Central memory CD4-positive, alpha-beta T cell (primary cell): ENCODE measurements at regions not wholly inside any gene's neighbourhood (a gene's known extent, or its start where the extent isn't known, plus 50 kb on each side); places are given as distances from the start of the nearest gene placed in this dataset.

Experiments
- DNase-seq: peaks from one replicate; pipeline ENCODE4 v3.0.0; 2022

DNA sequence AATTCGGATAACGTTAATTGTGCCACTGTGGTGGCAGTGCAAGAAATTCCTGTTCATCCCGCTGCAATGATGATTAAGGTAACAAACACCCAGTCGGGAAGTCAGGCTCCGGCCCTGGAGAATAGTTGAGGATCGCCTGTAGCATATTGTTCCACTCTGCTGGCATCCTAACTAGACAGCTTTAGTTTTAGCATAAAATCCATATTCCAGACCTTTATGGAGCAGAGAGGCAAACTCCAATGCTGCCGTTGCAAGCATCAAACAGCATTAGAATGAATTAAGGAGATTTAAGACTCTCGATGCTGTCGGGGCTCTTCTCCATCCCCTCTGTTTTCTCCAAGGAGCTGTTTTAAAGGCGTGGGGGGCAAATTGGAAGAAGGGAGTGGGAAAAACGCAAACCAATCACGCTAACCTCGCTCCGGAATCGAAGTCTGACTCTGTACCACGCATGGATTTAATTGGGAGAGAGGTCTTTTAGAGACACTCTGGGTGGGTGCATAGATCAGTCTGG lies 660.4 kb downstream of the VRK1 start:
- no peak for DNase-seq

DNA sequence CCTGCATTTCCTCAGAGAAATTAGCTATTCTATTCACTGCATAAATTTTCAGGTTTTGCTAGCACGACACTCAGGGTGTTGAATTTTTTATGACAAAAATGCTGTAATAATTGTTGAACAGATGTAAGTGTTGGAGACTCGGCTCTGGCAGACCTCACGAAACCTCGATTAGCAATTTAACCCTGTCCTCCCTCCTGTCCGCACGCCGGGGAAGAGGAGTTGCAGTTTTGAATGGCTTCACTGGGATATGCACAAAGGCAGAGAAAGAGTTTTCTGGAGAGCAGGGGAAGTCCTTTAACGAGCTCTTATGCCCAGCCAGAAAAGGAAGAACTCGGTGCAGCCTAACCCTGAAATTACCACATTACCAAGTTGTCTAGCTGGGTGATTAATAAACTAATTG lies 661.1 kb downstream of the VRK1 start:
- DNase-seq: no peak

- DNase-seq: peak; percentile 87
Measured at GRCh38 chr14:97458661-97459579, 661.7 kb downstream of the VRK1 start.

GRCh38 chr14:97462081-97462480 lies 664.9 kb downstream of the VRK1 start:
- DNase-seq: no peak

GRCh38 chr14:97468220-97468619 lies 671.0 kb downstream of the VRK1 start:
- no peak for DNase-seq

DNA sequence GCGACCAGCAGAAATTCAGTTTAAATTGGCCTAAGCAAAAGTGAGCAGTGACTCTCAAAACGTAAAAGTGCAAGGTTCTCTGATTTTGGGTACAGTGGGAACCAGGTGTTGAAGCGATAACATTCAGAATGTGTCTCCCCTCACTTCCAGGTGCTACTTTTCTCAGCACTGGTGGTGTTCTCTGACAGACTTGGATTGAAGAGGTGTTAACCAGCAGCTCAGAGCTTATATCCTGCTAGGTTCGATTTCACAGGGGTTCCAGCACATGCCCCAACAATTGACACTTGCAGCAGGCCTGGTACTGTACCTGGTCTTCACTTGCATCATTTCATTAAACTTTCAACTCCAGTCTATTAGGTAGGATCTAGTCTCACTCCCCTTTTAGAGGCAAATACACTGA lies 680.2 kb downstream of the VRK1 start:
- no peak for DNase-seq

DNA sequence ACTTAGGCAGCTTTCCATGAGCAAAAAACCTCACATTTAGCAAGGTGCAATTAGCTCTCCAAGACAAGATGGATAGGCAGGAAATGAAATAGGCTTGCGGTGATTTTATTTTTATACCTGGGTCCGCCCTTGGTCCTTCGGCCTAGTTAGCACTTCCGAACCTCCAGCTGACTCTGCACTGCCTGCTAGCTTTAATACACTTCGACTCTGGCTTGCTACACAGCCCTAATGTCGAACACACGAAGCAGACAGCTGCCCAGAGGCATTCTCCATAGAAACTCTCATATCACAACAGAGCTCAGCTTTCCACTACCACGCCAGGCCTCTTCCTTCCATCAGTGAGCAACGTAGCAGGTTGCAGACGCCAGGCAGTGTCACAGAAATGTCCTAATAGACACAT lies 688.0 kb downstream of the VRK1 start:
- DNase-seq: no peak

- no peak for DNase-seq
Measured at GRCh38 chr14:97486601-97487120, 689.5 kb downstream of the VRK1 start.

- no peak for DNase-seq
Measured at GRCh38 chr14:97489750-97490149, 692.6 kb downstream of the VRK1 start.

GRCh38 chr14:97490521-97491070 lies 693.4 kb downstream of the VRK1 start:
- DNase-seq: no peak

DNA sequence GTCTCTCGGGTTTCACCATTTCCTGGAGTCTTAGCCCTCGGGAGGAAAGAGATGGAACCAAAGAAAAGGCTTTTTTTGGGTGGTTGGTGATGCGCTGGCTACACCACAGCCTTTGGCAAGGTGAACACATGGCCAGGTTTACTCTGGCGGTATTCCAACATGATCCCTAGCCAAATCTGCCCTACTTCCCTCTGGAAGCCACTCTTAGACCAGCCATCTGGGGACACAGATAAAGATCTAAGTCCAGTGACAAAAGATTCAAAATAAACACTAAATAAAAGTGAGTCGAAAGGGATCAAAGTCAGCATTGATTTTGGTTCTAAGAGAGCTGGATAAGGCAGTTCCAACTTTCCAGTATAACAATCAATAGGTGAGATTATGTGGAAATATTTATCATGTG lies 694.5 kb downstream of the VRK1 start:
- DNase-seq: no peak

GRCh38 chr14:97499790-97500481 lies 702.8 kb downstream of the VRK1 start:
- DNase-seq: no peak

DNA sequence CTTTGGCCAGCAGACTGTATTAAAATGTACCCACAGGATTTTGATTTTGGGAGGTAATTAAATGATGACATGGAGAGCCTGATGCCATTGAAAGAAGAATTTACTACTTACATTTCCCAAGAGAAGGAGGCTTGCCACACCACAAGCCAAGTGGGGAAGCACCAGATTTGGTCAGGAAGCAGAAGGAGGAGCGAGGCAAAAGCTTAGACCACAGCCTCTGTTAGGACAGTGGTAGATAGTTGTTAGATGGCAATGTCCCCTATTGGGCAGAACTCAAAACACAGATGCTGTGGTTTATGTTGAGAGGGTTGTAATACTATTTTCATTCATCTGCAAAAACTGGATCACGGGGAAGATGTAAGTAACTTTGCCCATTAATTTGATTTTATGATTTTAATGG lies 709.4 kb downstream of the VRK1 start:
- DNase-seq: no peak

- DNase-seq: no peak
Measured at GRCh38 chr14:97513891-97514290, 716.7 kb downstream of the VRK1 start.

GRCh38 chr14:97517566-97518234 lies 720.5 kb downstream of the VRK1 start:
- DNase-seq: no peak

- DNase-seq: no peak
Measured at GRCh38 chr14:97523936-97524335, 726.8 kb downstream of the VRK1 start.

DNA sequence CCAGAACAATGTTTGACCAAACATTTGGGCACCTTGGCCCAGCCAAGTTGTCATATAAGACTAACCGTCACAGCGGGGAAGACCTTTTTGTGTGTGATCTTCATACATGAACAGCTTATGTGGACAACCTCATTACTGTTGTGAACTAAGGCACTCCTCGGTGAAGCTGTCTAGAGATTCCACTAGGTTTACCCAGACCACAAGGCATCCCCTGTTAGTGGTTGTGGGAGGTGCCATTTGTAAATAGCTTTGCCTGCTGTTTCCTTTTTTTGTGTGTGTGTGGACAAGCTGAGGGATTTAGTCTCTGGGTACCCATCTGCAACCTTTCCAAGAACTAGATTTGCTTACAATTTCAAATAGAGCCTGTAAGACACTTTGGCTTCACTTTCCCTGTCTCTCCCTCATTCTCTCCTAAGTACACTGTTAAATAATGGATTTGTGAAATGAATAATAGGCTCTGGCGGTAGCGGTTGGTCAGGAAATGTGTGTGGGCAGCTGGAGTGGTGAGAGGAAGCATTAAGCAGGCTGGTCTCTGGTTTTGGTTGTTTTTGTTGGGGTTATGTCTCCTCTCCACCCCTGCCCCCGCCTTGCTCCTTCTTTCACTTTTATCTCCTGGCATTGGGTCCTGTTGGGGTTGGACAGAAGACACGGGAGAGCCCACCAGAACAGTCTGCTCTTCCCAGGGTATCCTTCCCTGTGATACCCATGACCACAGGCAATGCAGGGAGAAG lies 727.6 kb downstream of the VRK1 start:
- no peak for DNase-seq

GRCh38 chr14:97527993-97528392 lies 730.8 kb downstream of the VRK1 start:
- no peak for DNase-seq

DNA sequence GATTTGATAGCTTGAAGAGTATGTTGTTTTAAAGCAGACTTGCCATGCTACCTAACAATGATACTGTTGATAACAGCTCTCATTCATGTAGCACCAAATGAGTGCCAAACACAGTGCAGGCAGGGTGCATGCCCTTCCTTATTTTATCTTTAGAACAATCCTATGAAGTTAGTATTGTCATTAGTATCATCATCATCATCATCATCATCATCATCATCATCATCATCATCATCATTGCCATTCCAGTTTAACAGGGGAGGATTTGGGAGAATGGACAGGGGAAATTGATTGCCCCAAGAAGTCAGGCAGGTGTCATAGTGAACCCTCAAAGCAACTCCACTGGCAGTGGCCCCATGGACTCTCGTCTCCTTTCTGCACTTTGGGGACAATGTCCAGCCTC lies 734.9 kb downstream of the VRK1 start:
- DNase-seq: no peak

- no peak for DNase-seq
Measured at GRCh38 chr14:97536421-97536820, 739.2 kb downstream of the VRK1 start.

- DNase-seq: peak; percentile 1
Measured at GRCh38 chr14:97538749-97539410, 741.7 kb downstream of the VRK1 start.

- no peak for DNase-seq
Measured at GRCh38 chr14:97539411-97539795, 742.2 kb downstream of the VRK1 start.
